Epithelial cell of esophagus (primary cell): ENCODE measurements at regions not wholly inside any gene's neighbourhood (a gene's known extent, or its start where the extent isn't known, plus 50 kb on each side); places are given as distances from the start of the nearest gene placed in this dataset.
A peak's percentile ranks its signal among the peaks of the same experiment; 100 is the strongest.

ENCODE experiments used
- DNase-seq: peaks from one replicate; pipeline ENCODE4 v3.0.0; 2010; ENCODE audit warnings: low read depth
- H3K4me3 ChIP-seq: 2 replicates; pipeline ENCODE4 v1.5.1; 2011; ENCODE audit warnings: mild to moderate bottlenecking, low read length, control low read depth
- TF ChIP-seq, protein P1 (sequence below): IDR thresholded peaks from 2 replicates; pipeline ENCODE4 v1.5.1; 2011; ENCODE audit warnings: low read depth, mild to moderate bottlenecking, low read length, control low read depth, inconsistent platforms; ENCODE audit not compliant: insufficient read depth; ENCODE audit errors: missing control alignments

- H3K4me3 ChIP-seq = no peak overlapping the region
- TF ChIP-seq, protein P1, sequence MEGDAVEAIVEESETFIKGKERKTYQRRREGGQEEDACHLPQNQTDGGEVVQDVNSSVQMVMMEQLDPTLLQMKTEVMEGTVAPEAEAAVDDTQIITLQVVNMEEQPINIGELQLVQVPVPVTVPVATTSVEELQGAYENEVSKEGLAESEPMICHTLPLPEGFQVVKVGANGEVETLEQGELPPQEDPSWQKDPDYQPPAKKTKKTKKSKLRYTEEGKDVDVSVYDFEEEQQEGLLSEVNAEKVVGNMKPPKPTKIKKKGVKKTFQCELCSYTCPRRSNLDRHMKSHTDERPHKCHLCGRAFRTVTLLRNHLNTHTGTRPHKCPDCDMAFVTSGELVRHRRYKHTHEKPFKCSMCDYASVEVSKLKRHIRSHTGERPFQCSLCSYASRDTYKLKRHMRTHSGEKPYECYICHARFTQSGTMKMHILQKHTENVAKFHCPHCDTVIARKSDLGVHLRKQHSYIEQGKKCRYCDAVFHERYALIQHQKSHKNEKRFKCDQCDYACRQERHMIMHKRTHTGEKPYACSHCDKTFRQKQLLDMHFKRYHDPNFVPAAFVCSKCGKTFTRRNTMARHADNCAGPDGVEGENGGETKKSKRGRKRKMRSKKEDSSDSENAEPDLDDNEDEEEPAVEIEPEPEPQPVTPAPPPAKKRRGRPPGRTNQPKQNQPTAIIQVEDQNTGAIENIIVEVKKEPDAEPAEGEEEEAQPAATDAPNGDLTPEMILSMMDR = no peak
- no peak for DNase-seq
Measured at GRCh38 chr20:46798430-46798829, 89.0 kb downstream of the SLC2A10 start.

DNA sequence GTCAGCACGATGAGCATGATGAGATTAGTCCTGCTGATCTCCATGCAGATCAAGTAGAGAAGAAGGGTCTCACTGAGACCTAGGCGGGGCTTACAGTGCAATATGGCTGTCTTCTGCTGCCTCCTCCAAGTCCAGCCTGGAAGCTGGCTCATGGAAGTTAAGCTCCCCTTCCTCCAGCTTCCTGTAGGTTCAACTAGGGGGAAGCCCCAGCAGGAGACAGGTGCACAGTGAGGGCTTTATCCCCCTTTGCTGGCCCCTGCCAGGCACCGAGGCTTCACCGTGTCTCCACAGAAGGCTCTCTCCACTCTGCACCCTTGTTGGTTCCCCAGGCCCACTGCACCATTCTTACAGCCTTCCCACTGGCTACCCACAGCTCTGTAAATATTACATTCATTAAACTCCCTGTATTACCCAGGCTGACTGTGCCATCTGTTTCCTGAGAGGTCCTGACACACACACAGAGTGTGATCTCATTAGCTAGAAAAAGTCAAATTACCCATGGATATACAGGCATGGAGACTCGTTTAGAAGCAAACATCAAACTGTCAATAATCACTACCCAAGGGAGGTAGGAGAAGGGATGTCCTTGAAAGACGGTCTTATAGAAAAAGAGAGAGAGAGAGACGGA, 90.4 kb downstream of the SLC2A10 start:
- no peak for DNase-seq
- no peak overlapping the region for H3K4me3 ChIP-seq
- TF ChIP-seq, protein P1 = no peak

DNA sequence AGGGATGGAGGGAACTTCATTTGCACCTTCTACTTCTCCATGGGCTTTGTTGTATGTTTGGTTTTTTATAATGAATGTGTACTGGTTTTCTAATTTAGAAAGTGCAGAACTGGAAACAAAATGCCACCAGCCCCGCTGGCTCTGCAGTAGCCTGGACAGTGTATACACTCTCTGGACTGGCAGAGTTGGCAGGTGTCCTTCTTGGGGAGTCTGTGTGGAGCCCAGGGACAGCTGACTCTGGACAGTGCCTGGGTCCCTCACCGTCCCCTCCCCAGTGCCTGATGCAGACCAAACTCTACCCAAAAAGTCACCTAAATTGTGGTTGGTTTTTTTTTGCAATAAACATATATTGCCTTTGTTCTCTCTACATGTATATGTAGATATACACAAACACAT, 91.0 kb downstream of the SLC2A10 start:
- DNase-seq = no peak
- H3K4me3 ChIP-seq = no peak overlapping the region
- TF ChIP-seq, protein P1 = no peak

GRCh38 chr20:46801003-46801702, 91.7 kb downstream of the SLC2A10 start:
- TF ChIP-seq, protein P1 = no peak
- peak; percentile 82 for DNase-seq
- H3K4me3 ChIP-seq = no peak overlapping the region

GRCh38 chr20:46802722-46803121, 91.9 kb upstream of the EYA2 start:
- DNase-seq = no peak
- TF ChIP-seq, protein P1 = no peak
- H3K4me3 ChIP-seq = no peak overlapping the region

- TF ChIP-seq, protein P1 = no peak
- no peak overlapping the region for H3K4me3 ChIP-seq
- no peak for DNase-seq
Measured at GRCh38 chr20:46803123-46804020, 91.3 kb upstream of the EYA2 start.
